ENCODE measurements at regions not wholly inside any gene's neighbourhood (a gene's known extent, or its start where the extent isn't known, plus 50 kb on each side); places are given as distances from the start of the nearest gene placed in this dataset.

GRCh38 chr4:163654621-163655020, 160.1 kb downstream of the TMA16 start:
- TF ChIP-seq POLR2A (IDR thresholded peaks at IDR 0.05) (no peak), CTCF (IDR thresholded peaks at IDR 0.05) (no peak)
- Histone ChIP-seq H3K4me1 (no peaks in the 10 kb centered on the region), H3K27ac (no peak overlapping the region), H3K27me3 (no peaks in the 10 kb centered on the region), H3K36me3 (no peaks in the 10 kb centered on the region), H3K4me3 (no peak overlapping the region), H3K9me3 (peaks cover 0 to 7% (median 0%) of the 10 kb centered on the region in 3 donors)
- intact Hi-C loops (cut with DNase I) = no loop called here
- no peak for DNase-seq
- WGBS, 2 donors = 71 to 82% methylated on average over 2 of the region's 2 CpGs

GRCh38 chr4:163660636-163661035, 166.1 kb downstream of the TMA16 start:
- intact Hi-C loops (cut with DNase I) = no loop called here
- WGBS, 2 donors = 64 to 71% methylated on average over 1 of the region's 1 CpG

GRCh38 chr4:163662768-163663167, 168.3 kb downstream of the TMA16 start:
- intact Hi-C loops (cut with DNase I) = no loop called here
- no peak for TF ChIP-seq CTCF (IDR thresholded peaks at IDR 0.05)
- TF ChIP-seq POLR2A (IDR thresholded peaks at IDR 0.05) = no peak
- Histone ChIP-seq H3K36me3 (no peaks in the 10 kb centered on the region), H3K27me3 (no peaks in the 10 kb centered on the region), H3K9me3 (peaks cover 0 to under 1% (median 0%) of the 10 kb centered on the region in 3 donors), H3K27ac (no peak overlapping the region), H3K4me1 (no peaks in the 10 kb centered on the region), H3K4me3 (no peak overlapping the region)
- DNase-seq = no peak
- WGBS, 2 donors = 38 to 68% methylated on average over 6 of the region's 6 CpGs

More at GRCh38 chr4:163660636-163661035, 166.1 kb downstream of the TMA16 start:
- DNase-seq = no peak
- Histone ChIP-seq H3K36me3 (no peaks in the 10 kb centered on the region), H3K9me3 (peaks cover 0 to 7% (median 0%) of the 10 kb centered on the region in 3 donors), H3K27ac (no peak overlapping the region), H3K4me3 (no peak overlapping the region), H3K27me3 (no peaks in the 10 kb centered on the region), H3K4me1 (no peaks in the 10 kb centered on the region)
- no peak for TF ChIP-seq POLR2A (IDR thresholded peaks at IDR 0.05)
- TF ChIP-seq CTCF (IDR thresholded peaks at IDR 0.05) = no peak

GRCh38 chr4:163663454-163664225, 169.2 kb downstream of the TMA16 start:
- H3K27ac ChIP-seq = no peak overlapping the region
- H3K36me3 ChIP-seq = no peaks in the 10 kb centered on the region
- intact Hi-C loops (cut with DNase I) = no loop called here
- no peak overlapping the region for H3K4me3 ChIP-seq
- no peaks in the 10 kb centered on the region for H3K27me3 ChIP-seq
- no peak for DNase-seq
- H3K9me3 ChIP-seq = no peaks in the 10 kb centered on the region
- 43 to 65% methylated on average over 5 of the region's 5 CpGs for whole genome bisulfite sequencing, 2 donors
- H3K4me1 ChIP-seq = no peaks in the 10 kb centered on the region
- TF ChIP-seq POLR2A (IDR thresholded peaks at IDR 0.05) = no peak
- TF ChIP-seq CTCF (IDR thresholded peaks at IDR 0.05) = no peak

- Histone ChIP-seq H3K27ac (peak overlapping the region in 1 of 4 donors; percentile 31), H3K4me3 (no peak overlapping the region), H3K36me3 (no peaks in the 10 kb centered on the region), H3K9me3 (no peaks in the 10 kb centered on the region), H3K27me3 (no peaks in the 10 kb centered on the region), H3K4me1 (no peaks in the 10 kb centered on the region)
- WGBS, 2 donors = 73 to 78% methylated on average over 2 of the region's 2 CpGs
- intact Hi-C loops (cut with DNase I) = no loop called here
- no peak for TF ChIP-seq POLR2A (IDR thresholded peaks at IDR 0.05)
- TF ChIP-seq CTCF (IDR thresholded peaks at IDR 0.05) = no peak
- no peak for DNase-seq
These were observed 170.6 kb downstream of the TMA16 start for GRCh38 chr4:163665101-163665500.
